ENCODE measurements at regions not wholly inside any gene's neighbourhood (a gene's known extent, or its start where the extent isn't known, plus 50 kb on each side); places are given as distances from the start of the nearest gene placed in this dataset.
A peak's percentile ranks its signal among the peaks of the same experiment; 100 is the strongest.

- H3K4me3 ChIP-seq (ENCODE audit: low read depth, low read length): no peak overlapping the region
- no peak for TF ChIP-seq CTCF (IDR thresholded peaks at IDR 0.05; ENCODE audit: insufficient read depth, low read length, severe bottlenecking)
- no peaks in the 10 kb centered on the region for H3K36me3 ChIP-seq (ENCODE audit: control insufficient read depth, insufficient read depth, low read length)
- DNase-seq (ENCODE audit: low read depth) (peak; percentile 33), FAIRE-seq (no peak)
- H3K27me3 ChIP-seq (ENCODE audit: control insufficient read depth, insufficient read depth, low read length): no peaks in the 10 kb centered on the region
Measured at GRCh38 chr1:175839779-175840669, 96.6 kb upstream of the TNR start.

- Histone ChIP-seq H3K36me3 (ENCODE audit: control insufficient read depth, insufficient read depth, low read length) (no peaks in the 10 kb centered on the region), H3K27me3 (ENCODE audit: control insufficient read depth, insufficient read depth, low read length) (no peaks in the 10 kb centered on the region), H3K4me3 (ENCODE audit: low read depth, low read length) (no peak overlapping the region)
- DNase-seq (ENCODE audit: low read depth) (no peak), FAIRE-seq (no peak)
- no peak for TF ChIP-seq CTCF (IDR thresholded peaks at IDR 0.05; ENCODE audit: insufficient read depth, low read length, severe bottlenecking)
Measured at GRCh38 chr1:175834597-175834996, 91.2 kb upstream of the TNR start.

GRCh38 chr1:175833951-175834350 is 90.6 kb upstream of the TNR start:
- DNase-seq (ENCODE audit: low read depth) (no peak), FAIRE-seq (no peak)
- no peaks in the 10 kb centered on the region for H3K36me3 ChIP-seq (ENCODE audit: control insufficient read depth, insufficient read depth, low read length)
- no peaks in the 10 kb centered on the region for H3K27me3 ChIP-seq (ENCODE audit: control insufficient read depth, insufficient read depth, low read length)
- H3K4me3 ChIP-seq (ENCODE audit: low read depth, low read length): no peak overlapping the region
- TF ChIP-seq CTCF (IDR thresholded peaks at IDR 0.05; ENCODE audit: insufficient read depth, low read length, severe bottlenecking): no peak

- no peak for FAIRE-seq
- no peak for TF ChIP-seq CTCF (IDR thresholded peaks at IDR 0.05; ENCODE audit: insufficient read depth, low read length, severe bottlenecking)
- Histone ChIP-seq H3K36me3 (ENCODE audit: control insufficient read depth, insufficient read depth, low read length) (no peaks in the 10 kb centered on the region), H3K4me3 (ENCODE audit: low read depth, low read length) (no peak overlapping the region), H3K27me3 (ENCODE audit: control insufficient read depth, insufficient read depth, low read length) (no peaks in the 10 kb centered on the region)
- DNase-seq (ENCODE audit: low read depth): no peak
Measured at GRCh38 chr1:175833502-175833901, 90.1 kb upstream of the TNR start.

- no peaks in the 10 kb centered on the region for H3K36me3 ChIP-seq (ENCODE audit: control insufficient read depth, insufficient read depth, low read length)
- no peak for TF ChIP-seq CTCF (IDR thresholded peaks at IDR 0.05; ENCODE audit: insufficient read depth, low read length, severe bottlenecking)
- DNase-seq (ENCODE audit: low read depth) (peak; percentile 25), FAIRE-seq (no peak)
- no peak overlapping the region for H3K4me3 ChIP-seq (ENCODE audit: low read depth, low read length)
- H3K27me3 ChIP-seq (ENCODE audit: control insufficient read depth, insufficient read depth, low read length): no peaks in the 10 kb centered on the region
Measured at GRCh38 chr1:175830500-175830899, 87.1 kb upstream of the TNR start.

GRCh38 chr1:175829845-175830244 is 86.5 kb upstream of the TNR start:
- no peak overlapping the region for H3K4me3 ChIP-seq (ENCODE audit: low read depth, low read length)
- DNase-seq (ENCODE audit: low read depth) (no peak), FAIRE-seq (peak; percentile 72)
- no peaks in the 10 kb centered on the region for H3K36me3 ChIP-seq (ENCODE audit: control insufficient read depth, insufficient read depth, low read length)
- no peaks in the 10 kb centered on the region for H3K27me3 ChIP-seq (ENCODE audit: control insufficient read depth, insufficient read depth, low read length)
- TF ChIP-seq CTCF (IDR thresholded peaks at IDR 0.05; ENCODE audit: insufficient read depth, low read length, severe bottlenecking): no peak
